ENCODE measurements at regions not wholly inside any gene's neighbourhood (a gene's known extent, or its start where the extent isn't known, plus 50 kb on each side); places are given as distances from the start of the nearest gene placed in this dataset.
A peak's percentile ranks its signal among the peaks of the same experiment; 100 is the strongest.

DNA sequence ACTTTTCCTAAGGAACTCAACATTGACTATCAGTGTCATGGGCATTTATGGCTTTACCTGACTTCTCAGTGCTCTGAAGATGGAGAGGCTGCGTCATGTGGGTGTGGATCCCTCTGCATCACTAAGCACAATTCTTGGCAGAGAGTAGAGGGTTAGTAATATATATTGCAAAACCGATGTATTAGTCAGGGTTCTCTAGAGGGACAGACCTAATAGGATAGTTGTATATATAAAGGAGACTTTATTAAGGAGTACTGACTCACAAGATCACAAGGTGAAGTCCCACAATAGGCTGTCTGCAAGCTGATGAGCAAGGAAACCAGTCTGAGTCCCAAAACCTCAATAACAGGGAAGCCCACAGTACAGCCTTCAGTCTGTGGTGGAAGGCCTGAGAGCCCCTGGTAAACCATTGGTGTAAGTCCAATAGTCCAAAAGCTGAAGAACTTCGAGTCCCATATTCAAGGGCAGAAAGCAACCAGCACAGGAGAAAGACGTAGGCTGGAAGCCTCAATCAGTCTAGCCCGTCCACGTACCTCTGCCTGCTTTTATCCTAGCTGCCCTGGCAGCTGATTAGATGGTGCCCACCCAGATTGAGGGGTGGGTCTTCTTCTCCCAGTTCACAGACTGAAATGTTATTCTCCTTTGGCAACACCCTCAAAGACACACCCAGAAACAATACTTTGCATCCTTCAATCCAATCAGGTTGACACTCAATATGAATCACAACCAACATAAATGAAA, 159.7 kb upstream of the NRIP1 start:
- no peak for DNase-seq
- Histone ChIP-seq H3K4me3 (ENCODE audit: control insufficient read depth in 1 of 7, extremely low read depth in 1 of 7, insufficient read depth in 4 of 7, low read depth in 2 of 7, low read length in 6 of 7) (no peak overlapping the region), H3K27me3 (replicated peaks in 2 of 5; ENCODE audit: control insufficient read depth in 4 of 5, insufficient read depth in 5 of 5, low read length in 4 of 5) (no peaks in the 10 kb centered on the region), H3K4me1 (ENCODE audit: control extremely low read depth in 1 of 4, control insufficient read depth in 4 of 4, insufficient read depth in 4 of 4, low read length in 3 of 4) (peaks cover 12 to 25% (median 22%) of the 10 kb centered on the region in 4 experiments), H3K9me3 (ENCODE audit: control extremely low read depth in 1 of 5, control insufficient read depth in 4 of 5, insufficient read depth in 2 of 5, low read depth in 1 of 5, low read length in 4 of 5) (no peaks in the 10 kb centered on the region), H3K27ac (ENCODE audit: insufficient read depth in 1 of 2, low read depth in 1 of 2, low read length in 2 of 2, poor library complexity in 1 of 2, severe bottlenecking in 2 of 2) (no peak overlapping the region), H3K36me3 (ENCODE audit: control insufficient read depth in 4 of 4, insufficient read depth in 4 of 4, low read length in 3 of 4) (no peaks in the 10 kb centered on the region)
- POLR2A ChIA-PET, result no interaction called here
- 98% methylated on average over 6 of the region's 6 CpGs for WGBS (ENCODE audit: insufficient coverage)
- CTCF ChIA-PET, result no interaction called here

DNA sequence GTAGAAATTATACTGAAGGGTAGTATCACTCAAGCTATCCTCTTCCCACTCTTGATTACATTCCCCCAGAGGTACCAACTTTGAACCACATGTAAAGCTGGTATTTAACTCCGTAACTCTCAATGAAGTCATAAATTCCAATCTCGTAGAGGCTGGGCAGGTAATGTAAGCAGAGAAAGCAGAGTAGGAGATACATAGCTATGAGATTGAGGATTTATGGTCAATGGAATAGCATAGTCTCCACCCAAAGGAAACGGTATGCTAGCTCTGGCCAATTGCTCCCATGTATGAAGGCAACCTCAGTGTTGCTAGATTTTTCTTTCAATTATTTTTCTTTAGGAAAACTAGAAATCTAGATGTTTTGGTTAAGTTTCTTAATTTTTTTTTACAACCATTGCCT, 163.1 kb upstream of the NRIP1 start:
- Histone ChIP-seq H3K9me3 (ENCODE audit: control extremely low read depth in 1 of 5, control insufficient read depth in 4 of 5, insufficient read depth in 2 of 5, low read depth in 1 of 5, low read length in 4 of 5) (no peaks in the 10 kb centered on the region), H3K36me3 (ENCODE audit: control insufficient read depth in 4 of 4, insufficient read depth in 4 of 4, low read length in 3 of 4) (no peaks in the 10 kb centered on the region), H3K27me3 (replicated peaks in 2 of 5; ENCODE audit: control insufficient read depth in 4 of 5, insufficient read depth in 5 of 5, low read length in 4 of 5) (no peaks in the 10 kb centered on the region), H3K4me1 (ENCODE audit: control extremely low read depth in 1 of 4, control insufficient read depth in 4 of 4, insufficient read depth in 4 of 4, low read length in 3 of 4) (no peaks in the 10 kb centered on the region), H3K4me3 (ENCODE audit: control insufficient read depth in 1 of 7, extremely low read depth in 1 of 7, insufficient read depth in 4 of 7, low read depth in 2 of 7, low read length in 6 of 7) (no peak overlapping the region), H3K27ac (ENCODE audit: insufficient read depth in 1 of 2, low read depth in 1 of 2, low read length in 2 of 2, poor library complexity in 1 of 2, severe bottlenecking in 2 of 2) (no peak overlapping the region)
- ChIA-PET CTCF (interaction anchor here (1.3 kb wide), 1 partner anchor 14 kb away, joined by 3 read pairs; no protein-coding TSS in a partner anchor), POLR2A (no interaction called here)
- DNase-seq, result no peak
- WGBS (ENCODE audit: insufficient coverage), result 100% methylated on average over 1 of the region's 3 CpGs

DNA sequence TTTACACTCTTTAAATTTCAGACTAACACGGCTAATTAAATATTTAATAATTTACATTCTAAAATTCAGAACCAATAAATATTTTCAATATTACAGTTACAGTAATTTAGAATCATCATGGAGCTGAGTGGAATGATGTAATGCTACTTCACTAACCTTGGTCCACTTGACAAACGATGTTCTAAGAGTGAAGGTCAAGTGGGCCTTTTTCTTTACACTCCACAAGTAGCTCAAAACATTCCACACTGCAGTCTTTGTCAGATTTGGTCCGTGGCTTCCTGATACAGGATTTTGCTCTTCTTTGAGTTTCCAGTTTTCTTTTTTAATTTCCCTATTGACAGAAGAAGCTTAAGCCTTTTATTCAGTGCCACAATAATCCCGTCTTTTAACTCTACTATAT, 164.6 kb upstream of the NRIP1 start:
- no peak for DNase-seq
- 100% methylated on average over 2 of the region's 4 CpGs for WGBS (ENCODE audit: insufficient coverage)
- Histone ChIP-seq H3K4me3 (ENCODE audit: control insufficient read depth in 1 of 7, extremely low read depth in 1 of 7, insufficient read depth in 4 of 7, low read depth in 2 of 7, low read length in 6 of 7) (no peak overlapping the region), H3K9me3 (ENCODE audit: control extremely low read depth in 1 of 5, control insufficient read depth in 4 of 5, insufficient read depth in 2 of 5, low read depth in 1 of 5, low read length in 4 of 5) (no peaks in the 10 kb centered on the region), H3K4me1 (ENCODE audit: control extremely low read depth in 1 of 4, control insufficient read depth in 4 of 4, insufficient read depth in 4 of 4, low read length in 3 of 4) (no peaks in the 10 kb centered on the region), H3K27ac (ENCODE audit: insufficient read depth in 1 of 2, low read depth in 1 of 2, low read length in 2 of 2, poor library complexity in 1 of 2, severe bottlenecking in 2 of 2) (no peak overlapping the region), H3K27me3 (replicated peaks in 2 of 5; ENCODE audit: control insufficient read depth in 4 of 5, insufficient read depth in 5 of 5, low read length in 4 of 5) (no peaks in the 10 kb centered on the region), H3K36me3 (ENCODE audit: control insufficient read depth in 4 of 4, insufficient read depth in 4 of 4, low read length in 3 of 4) (no peaks in the 10 kb centered on the region)
- ChIA-PET CTCF (interaction anchor here (1.9 kb wide), 1 partner anchor 13 kb away, joined by 6 read pairs; no protein-coding TSS in a partner anchor), POLR2A (interaction anchor here (0.6 kb wide), 1 partner anchor 80 kb away, joined by 10 read pairs; no protein-coding TSS in a partner anchor)

DNA sequence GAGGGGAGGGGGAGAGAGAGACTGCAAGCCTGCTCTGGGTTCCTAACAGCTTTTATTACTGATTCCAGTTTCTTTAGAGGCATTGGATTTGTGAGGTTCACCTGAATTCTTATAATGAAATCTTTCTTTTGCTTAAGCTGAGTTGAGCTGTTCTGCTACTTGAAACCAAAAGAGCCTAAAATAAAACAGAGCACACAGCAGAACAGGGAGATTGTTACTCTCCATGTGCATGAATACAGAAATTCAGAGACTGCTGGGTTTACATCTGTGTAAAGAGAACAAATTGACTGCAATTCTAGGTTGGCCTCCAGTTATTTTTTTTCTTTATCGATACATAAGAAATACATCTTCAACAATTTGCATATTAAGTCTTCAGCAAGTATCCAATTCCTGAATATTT, 168.8 kb upstream of the NRIP1 start:
- no peak for DNase-seq
- CTCF ChIA-PET, result no interaction called here
- H3K4me3 ChIP-seq (ENCODE audit: control insufficient read depth in 1 of 7, extremely low read depth in 1 of 7, insufficient read depth in 4 of 7, low read depth in 2 of 7, low read length in 6 of 7), result no peak overlapping the region
- POLR2A ChIA-PET, result no interaction called here
- H3K4me1 ChIP-seq (ENCODE audit: control extremely low read depth in 1 of 4, control insufficient read depth in 4 of 4, insufficient read depth in 4 of 4, low read length in 3 of 4), result no peaks in the 10 kb centered on the region
- WGBS (ENCODE audit: insufficient coverage), result no CpG with 5 or more reads among the region's 1 CpG
- H3K27ac ChIP-seq (ENCODE audit: insufficient read depth in 1 of 2, low read depth in 1 of 2, low read length in 2 of 2, poor library complexity in 1 of 2, severe bottlenecking in 2 of 2), result no peak overlapping the region
- H3K36me3 ChIP-seq (ENCODE audit: control insufficient read depth in 4 of 4, insufficient read depth in 4 of 4, low read length in 3 of 4), result no peaks in the 10 kb centered on the region
- no peaks in the 10 kb centered on the region for H3K27me3 ChIP-seq (replicated peaks in 2 of 5; ENCODE audit: control insufficient read depth in 4 of 5, insufficient read depth in 5 of 5, low read length in 4 of 5)
- no peaks in the 10 kb centered on the region for H3K9me3 ChIP-seq (ENCODE audit: control extremely low read depth in 1 of 5, control insufficient read depth in 4 of 5, insufficient read depth in 2 of 5, low read depth in 1 of 5, low read length in 4 of 5)

DNA sequence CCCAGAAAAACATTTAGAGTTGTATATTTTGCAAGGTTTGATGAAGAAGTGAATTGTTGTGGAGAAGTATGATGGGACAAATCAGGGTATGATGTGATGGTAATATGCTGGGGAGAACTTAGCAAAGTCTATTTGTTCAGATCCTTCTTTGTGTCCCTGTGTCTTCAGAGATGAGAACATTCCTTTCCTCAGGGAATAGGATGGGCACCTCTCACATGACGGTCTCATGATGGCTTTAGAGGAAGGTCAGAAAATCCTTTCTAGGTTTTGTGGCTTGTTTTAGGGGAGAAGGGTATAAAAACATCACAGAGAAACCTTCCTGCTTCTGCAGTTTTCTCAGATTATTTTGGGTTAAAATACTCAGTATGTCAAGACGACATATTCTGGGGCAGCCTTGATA, 171.3 kb upstream of the NRIP1 start:
- H3K27ac ChIP-seq (ENCODE audit: insufficient read depth in 1 of 2, low read depth in 1 of 2, low read length in 2 of 2, poor library complexity in 1 of 2, severe bottlenecking in 2 of 2), result no peak overlapping the region
- CTCF ChIA-PET, result no interaction called here

DNA sequence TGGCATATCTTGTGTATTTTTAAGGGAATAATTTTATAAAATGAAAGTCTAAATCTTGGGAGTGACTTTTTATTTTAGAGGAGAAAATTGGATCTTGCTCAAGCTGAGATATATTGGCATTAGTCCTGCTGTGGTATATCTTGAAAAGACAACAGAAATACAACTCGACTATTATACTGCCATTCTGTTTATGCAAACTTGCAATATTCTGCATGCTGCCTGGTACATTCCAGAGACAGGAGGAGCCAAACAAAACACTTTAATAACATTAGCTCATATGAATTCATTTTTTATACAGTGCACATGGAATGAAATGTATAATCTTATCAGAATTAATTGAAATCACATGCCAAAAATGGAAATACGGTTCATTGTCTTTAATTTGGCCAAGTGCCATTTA, 176.0 kb upstream of the NRIP1 start:
- POLR2A ChIA-PET, result no interaction called here
- no CpG with 5 or more reads among the region's 2 CpGs for WGBS (ENCODE audit: insufficient coverage)
- no peak overlapping the region for H3K27ac ChIP-seq (ENCODE audit: insufficient read depth in 1 of 2, low read depth in 1 of 2, low read length in 2 of 2, poor library complexity in 1 of 2, severe bottlenecking in 2 of 2)

More for the DNA sequence above, 171.3 kb upstream of the NRIP1 start:
- H3K4me3 ChIP-seq (ENCODE audit: control insufficient read depth in 1 of 7, extremely low read depth in 1 of 7, insufficient read depth in 4 of 7, low read depth in 2 of 7, low read length in 6 of 7), result no peak overlapping the region
- POLR2A ChIA-PET, result no interaction called here
- H3K27me3 ChIP-seq (replicated peaks in 2 of 5; ENCODE audit: control insufficient read depth in 4 of 5, insufficient read depth in 5 of 5, low read length in 4 of 5), result no peaks in the 10 kb centered on the region
- peaks cover 0 to 2% (median 0%) of the 10 kb centered on the region in 4 experiments for H3K4me1 ChIP-seq (ENCODE audit: control extremely low read depth in 1 of 4, control insufficient read depth in 4 of 4, insufficient read depth in 4 of 4, low read length in 3 of 4)
- H3K9me3 ChIP-seq (ENCODE audit: control extremely low read depth in 1 of 5, control insufficient read depth in 4 of 5, insufficient read depth in 2 of 5, low read depth in 1 of 5, low read length in 4 of 5), result no peaks in the 10 kb centered on the region
- no peak for DNase-seq
- no peaks in the 10 kb centered on the region for H3K36me3 ChIP-seq (ENCODE audit: control insufficient read depth in 4 of 4, insufficient read depth in 4 of 4, low read length in 3 of 4)
- WGBS (ENCODE audit: insufficient coverage), result 100% methylated on average over 1 of the region's 2 CpGs

DNA sequence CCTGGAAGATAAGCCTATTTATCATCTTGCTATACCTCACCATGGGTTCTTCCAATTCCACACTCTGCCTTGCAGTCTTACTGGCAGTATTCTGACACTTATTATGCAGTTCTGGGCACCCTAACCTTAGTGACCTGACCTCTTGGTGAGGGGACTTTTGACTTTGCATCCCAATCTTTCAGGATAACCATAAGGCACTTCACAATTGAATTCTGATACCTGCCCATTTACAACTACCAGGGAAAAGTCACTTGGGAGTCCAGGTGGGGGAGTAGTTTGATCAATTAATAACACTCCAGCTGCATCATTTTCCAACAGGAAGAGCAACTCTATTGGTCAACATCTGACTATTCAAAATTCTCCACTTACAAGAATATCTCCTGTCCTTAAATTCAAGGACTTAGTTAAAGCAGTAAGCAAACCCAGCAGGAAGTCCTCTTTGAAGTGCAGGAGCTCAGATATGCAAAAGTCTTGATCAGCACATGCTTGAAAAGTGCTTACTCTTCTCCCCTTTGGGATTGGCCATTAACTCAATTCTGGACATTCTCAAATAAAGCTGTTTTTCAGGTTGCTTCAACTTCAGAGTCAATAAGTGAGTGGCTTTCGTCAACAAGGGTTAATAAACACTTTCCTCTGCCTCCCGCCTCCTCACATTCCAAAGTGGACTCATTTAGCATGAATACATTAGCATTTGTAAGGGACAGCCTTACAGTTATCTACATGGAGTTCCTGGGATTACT, 177.4 kb upstream of the NRIP1 start:
- no peak overlapping the region for H3K27ac ChIP-seq (ENCODE audit: insufficient read depth in 1 of 2, low read depth in 1 of 2, low read length in 2 of 2, poor library complexity in 1 of 2, severe bottlenecking in 2 of 2)
- CTCF ChIA-PET, result interaction anchor here (1.3 to 2.0 kb wide), 5 partner anchors 10 to 241 kb away, joined by 3 to 6 read pairs (median 6); no protein-coding TSS in a partner anchor

More for the DNA sequence above, 176.0 kb upstream of the NRIP1 start:
- no peak for DNase-seq
- Histone ChIP-seq H3K9me3 (ENCODE audit: control extremely low read depth in 1 of 5, control insufficient read depth in 4 of 5, insufficient read depth in 2 of 5, low read depth in 1 of 5, low read length in 4 of 5) (no peaks in the 10 kb centered on the region), H3K27me3 (replicated peaks in 2 of 5; ENCODE audit: control insufficient read depth in 4 of 5, insufficient read depth in 5 of 5, low read length in 4 of 5) (no peaks in the 10 kb centered on the region), H3K36me3 (ENCODE audit: control insufficient read depth in 4 of 4, insufficient read depth in 4 of 4, low read length in 3 of 4) (no peaks in the 10 kb centered on the region), H3K4me3 (ENCODE audit: control insufficient read depth in 1 of 7, extremely low read depth in 1 of 7, insufficient read depth in 4 of 7, low read depth in 2 of 7, low read length in 6 of 7) (no peak overlapping the region), H3K4me1 (ENCODE audit: control extremely low read depth in 1 of 4, control insufficient read depth in 4 of 4, insufficient read depth in 4 of 4, low read length in 3 of 4) (peaks cover 6 to 31% (median 10%) of the 10 kb centered on the region in 4 experiments)
- CTCF ChIA-PET, result interaction anchor here (0.5 to 1.2 kb wide), 2 partner anchors 65 to 242 kb away, joined by 3 to 5 read pairs; no protein-coding TSS in a partner anchor

More for the DNA sequence above, 177.4 kb upstream of the NRIP1 start:
- 82% methylated on average over 2 of the region's 2 CpGs for WGBS (ENCODE audit: insufficient coverage)
- Histone ChIP-seq H3K4me3 (ENCODE audit: control insufficient read depth in 1 of 7, extremely low read depth in 1 of 7, insufficient read depth in 4 of 7, low read depth in 2 of 7, low read length in 6 of 7) (peak overlapping the region in 1 of 7 experiments; percentile 11), H3K27me3 (replicated peaks in 2 of 5; ENCODE audit: control insufficient read depth in 4 of 5, insufficient read depth in 5 of 5, low read length in 4 of 5) (no peaks in the 10 kb centered on the region), H3K36me3 (ENCODE audit: control insufficient read depth in 4 of 4, insufficient read depth in 4 of 4, low read length in 3 of 4) (no peaks in the 10 kb centered on the region), H3K9me3 (ENCODE audit: control extremely low read depth in 1 of 5, control insufficient read depth in 4 of 5, insufficient read depth in 2 of 5, low read depth in 1 of 5, low read length in 4 of 5) (no peaks in the 10 kb centered on the region), H3K4me1 (ENCODE audit: control extremely low read depth in 1 of 4, control insufficient read depth in 4 of 4, insufficient read depth in 4 of 4, low read length in 3 of 4) (peaks cover 6 to 31% (median 10%) of the 10 kb centered on the region in 4 experiments)
- no peak for DNase-seq
- POLR2A ChIA-PET, result no interaction called here
